ENCODE measurements at regions not wholly inside any gene's neighbourhood (a gene's known extent, or its start where the extent isn't known, plus 50 kb on each side); places are given as distances from the start of the nearest gene placed in this dataset.

GRCh38 chr20:4086771-4087687 is 61.6 kb upstream of the SMOX start:
- TF ChIP-seq ZFX (IDR thresholded peaks at IDR 0.05; ENCODE audit: borderline replicate concordance): no peak
- TF ChIP-seq CTCF (IDR thresholded peaks at IDR 0.05): no peak
- H3K27ac ChIP-seq: no peak overlapping the region

- no peak overlapping the region for H3K27ac ChIP-seq
- TF ChIP-seq ZFX (IDR thresholded peaks at IDR 0.05; ENCODE audit: borderline replicate concordance) (no peak), CTCF (IDR thresholded peaks at IDR 0.05) (no peak)
Measured at GRCh38 chr20:4084721-4085120, 63.9 kb upstream of the SMOX start.

DNA sequence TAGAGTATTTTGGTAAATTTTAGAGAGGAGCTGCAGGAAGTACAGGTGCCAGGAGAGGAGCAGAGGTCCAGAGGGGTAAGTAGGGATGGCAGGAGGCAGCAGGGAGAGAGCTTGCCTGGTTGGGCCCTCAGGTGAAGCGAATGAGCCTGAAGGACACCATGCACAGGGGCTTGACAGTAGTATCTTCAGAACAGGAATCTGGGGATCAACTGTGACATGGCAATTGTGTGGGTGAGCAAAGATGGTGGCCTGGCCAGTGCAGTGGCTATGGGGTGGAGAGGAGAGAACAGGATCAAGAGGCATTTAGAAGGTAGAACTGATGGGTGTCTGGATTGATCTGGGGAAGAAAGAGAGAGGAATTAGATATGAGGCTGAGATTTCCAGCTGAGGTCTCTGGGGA is 64.5 kb upstream of the SMOX start:
- no peak overlapping the region for H3K27ac ChIP-seq

DNA sequence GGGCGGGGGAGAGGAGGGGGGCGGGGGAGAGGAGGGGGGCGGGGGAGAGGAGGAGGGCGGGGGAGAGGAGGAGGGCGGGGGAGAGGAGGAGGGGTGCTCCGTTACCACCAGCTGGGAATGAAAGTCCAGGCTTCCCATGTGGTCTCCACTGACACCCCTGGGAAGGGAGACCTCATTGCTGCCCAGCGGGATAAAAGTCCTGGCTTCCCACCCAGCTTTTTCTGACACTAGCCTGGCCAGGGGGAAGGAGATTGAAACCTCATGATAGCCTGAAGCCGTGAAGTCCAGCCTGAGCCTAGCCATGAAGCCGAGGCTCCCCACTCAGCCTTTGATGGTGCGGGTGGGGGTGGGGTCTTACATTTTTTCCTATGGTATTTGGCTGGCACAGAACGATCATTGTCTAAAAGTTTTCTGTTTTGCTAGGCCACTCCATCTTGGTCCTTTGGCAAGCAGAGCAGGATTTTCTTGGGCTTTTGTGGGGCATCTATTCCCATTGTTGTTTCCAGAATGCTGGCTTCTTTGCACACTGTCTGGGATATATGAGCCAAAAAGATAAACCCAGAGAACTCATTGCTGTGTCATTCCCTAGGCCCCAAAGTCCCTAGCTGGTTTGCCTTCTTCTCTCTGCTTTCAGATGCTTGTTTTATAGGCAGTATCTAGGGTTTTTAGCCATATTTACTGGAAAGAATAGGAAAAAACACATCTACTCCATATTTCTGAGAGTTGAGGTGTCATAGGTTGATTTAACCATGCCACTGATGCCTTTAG is 65.3 kb upstream of the SMOX start:
- TF ChIP-seq CTCF (IDR thresholded peaks at IDR 0.05): no peak
- no peak for TF ChIP-seq ZFX (IDR thresholded peaks at IDR 0.05; ENCODE audit: borderline replicate concordance)
- no peak overlapping the region for H3K27ac ChIP-seq

More for the DNA sequence above, 64.5 kb upstream of the SMOX start:
- no peak for TF ChIP-seq ZFX (IDR thresholded peaks at IDR 0.05; ENCODE audit: borderline replicate concordance)
- no peak for TF ChIP-seq CTCF (IDR thresholded peaks at IDR 0.05)

DNA sequence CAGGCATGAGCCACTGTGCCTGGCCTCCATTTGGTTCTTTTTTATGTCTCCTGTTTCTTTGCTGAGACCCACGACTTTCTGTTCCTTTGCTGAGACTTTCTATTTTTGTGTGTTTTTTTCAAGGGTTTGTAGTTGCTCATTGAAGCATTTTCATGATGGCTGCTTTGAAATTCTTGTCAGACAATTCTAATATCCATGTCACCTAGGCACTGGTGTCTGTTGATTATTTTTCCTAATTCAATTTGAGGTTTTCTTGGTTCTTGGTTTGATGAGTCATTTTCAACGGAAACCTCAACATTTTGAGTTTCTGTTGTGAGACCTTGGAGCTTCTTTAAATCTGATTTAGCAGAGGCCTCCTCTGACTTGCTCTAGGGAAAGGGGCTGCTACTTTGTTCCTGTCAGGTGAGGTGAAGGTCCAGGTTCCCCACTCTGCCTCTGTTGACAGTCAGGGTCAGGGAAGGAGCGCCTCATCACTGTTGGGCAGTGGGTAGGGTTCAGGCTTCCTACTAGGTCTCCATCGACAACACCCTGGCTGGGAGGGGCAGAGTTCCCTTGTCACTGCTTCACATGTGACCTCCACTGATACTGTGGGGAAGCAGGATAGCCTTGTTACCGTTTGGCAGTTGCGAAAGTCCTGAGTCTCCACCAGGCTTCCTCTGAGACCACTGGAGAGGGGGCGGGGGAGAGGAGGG is 66.1 kb upstream of the SMOX start:
- TF ChIP-seq ZFX (IDR thresholded peaks at IDR 0.05; ENCODE audit: borderline replicate concordance): no peak
- no peak for TF ChIP-seq CTCF (IDR thresholded peaks at IDR 0.05)
- H3K27ac ChIP-seq: no peak overlapping the region

- no peak overlapping the region for H3K27ac ChIP-seq
- no peak for TF ChIP-seq ZFX (IDR thresholded peaks at IDR 0.05; ENCODE audit: borderline replicate concordance)
- no peak for TF ChIP-seq CTCF (IDR thresholded peaks at IDR 0.05)
Measured at GRCh38 chr20:4081421-4081820, 66.1 kb upstream of the RNF24 start.

Measured in 22Rv1 (cell line).